Uterus (tissue), 2 donors: ENCODE measurements at regions not wholly inside any gene's neighbourhood (a gene's known extent, or its start where the extent isn't known, plus 50 kb on each side); places are given as distances from the start of the nearest gene placed in this dataset.

Experiments
- POLR2A ChIP-seq, 2 donors: fragments of 450-650 bp; IDR thresholded peaks; one replicate each; pipeline ENCODE4 v1.6.1; 2016; ENCODE audit warnings: antibody characterized with exemption in 2 of 2, mild to moderate bottlenecking in 1 of 2, moderate library complexity in 1 of 2
- TF ChIP-seq, protein P1 (sequence below), 4 experiments: fragments of 200-600 bp in 2 of 4; fragments of 450-650 bp in 2 of 4; sonication (generic) in 2 of 4; IDR thresholded peaks; one replicate each; pipeline ENCODE4 v1.5.1; 2016 to 2019; ENCODE audit warnings: antibody characterized with exemption in 4 of 4, mild to moderate bottlenecking in 2 of 4, moderate library complexity in 1 of 4

GRCh38 chr2:190117305-190117704, 54.8 kb upstream of the MSTN start:
- TF ChIP-seq, protein P1, sequence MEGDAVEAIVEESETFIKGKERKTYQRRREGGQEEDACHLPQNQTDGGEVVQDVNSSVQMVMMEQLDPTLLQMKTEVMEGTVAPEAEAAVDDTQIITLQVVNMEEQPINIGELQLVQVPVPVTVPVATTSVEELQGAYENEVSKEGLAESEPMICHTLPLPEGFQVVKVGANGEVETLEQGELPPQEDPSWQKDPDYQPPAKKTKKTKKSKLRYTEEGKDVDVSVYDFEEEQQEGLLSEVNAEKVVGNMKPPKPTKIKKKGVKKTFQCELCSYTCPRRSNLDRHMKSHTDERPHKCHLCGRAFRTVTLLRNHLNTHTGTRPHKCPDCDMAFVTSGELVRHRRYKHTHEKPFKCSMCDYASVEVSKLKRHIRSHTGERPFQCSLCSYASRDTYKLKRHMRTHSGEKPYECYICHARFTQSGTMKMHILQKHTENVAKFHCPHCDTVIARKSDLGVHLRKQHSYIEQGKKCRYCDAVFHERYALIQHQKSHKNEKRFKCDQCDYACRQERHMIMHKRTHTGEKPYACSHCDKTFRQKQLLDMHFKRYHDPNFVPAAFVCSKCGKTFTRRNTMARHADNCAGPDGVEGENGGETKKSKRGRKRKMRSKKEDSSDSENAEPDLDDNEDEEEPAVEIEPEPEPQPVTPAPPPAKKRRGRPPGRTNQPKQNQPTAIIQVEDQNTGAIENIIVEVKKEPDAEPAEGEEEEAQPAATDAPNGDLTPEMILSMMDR (IDR thresholded peaks at IDR 0.05), result no peak
- no peak for TF ChIP-seq POLR2A (IDR thresholded peaks at IDR 0.05)
